GM18499 (cell line): ENCODE measurements at regions not wholly inside any gene's neighbourhood (a gene's known extent, or its start where the extent isn't known, plus 50 kb on each side); places are given as distances from the start of the nearest gene placed in this dataset.

Experiments
- ATAC-seq: cut with Tn5 transposase; IDR thresholded peaks from one replicate; pipeline ENCODE4 v1.9.1; 2021; ENCODE audit warnings: moderate number of reproducible peaks; ENCODE audit not compliant: insufficient read depth, unreplicated experiment

- no peak for ATAC-seq
These were observed 92.2 kb upstream of the ATF7IP start for GRCh38 chr12:14272956-14273912.

DNA sequence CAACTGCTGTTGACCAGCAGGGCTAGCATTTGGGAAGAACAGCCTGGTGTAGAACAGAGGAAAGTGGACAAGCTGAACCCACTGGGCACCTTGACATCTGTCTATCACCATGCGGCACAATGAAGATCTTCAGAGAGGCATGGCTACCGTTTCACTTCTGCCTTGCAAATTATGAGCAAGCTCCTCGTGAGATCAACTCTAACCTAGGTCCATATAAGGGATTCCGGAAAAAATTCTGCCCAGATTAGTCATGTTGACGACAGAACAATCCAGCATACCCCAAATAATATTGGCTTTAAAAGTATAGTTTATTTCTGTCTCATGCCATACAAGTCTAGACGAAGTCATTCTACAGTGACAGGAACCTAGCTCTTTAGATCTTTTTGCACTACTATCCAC is 91.6 kb upstream of the ATF7IP start:
- ATAC-seq = no peak

DNA sequence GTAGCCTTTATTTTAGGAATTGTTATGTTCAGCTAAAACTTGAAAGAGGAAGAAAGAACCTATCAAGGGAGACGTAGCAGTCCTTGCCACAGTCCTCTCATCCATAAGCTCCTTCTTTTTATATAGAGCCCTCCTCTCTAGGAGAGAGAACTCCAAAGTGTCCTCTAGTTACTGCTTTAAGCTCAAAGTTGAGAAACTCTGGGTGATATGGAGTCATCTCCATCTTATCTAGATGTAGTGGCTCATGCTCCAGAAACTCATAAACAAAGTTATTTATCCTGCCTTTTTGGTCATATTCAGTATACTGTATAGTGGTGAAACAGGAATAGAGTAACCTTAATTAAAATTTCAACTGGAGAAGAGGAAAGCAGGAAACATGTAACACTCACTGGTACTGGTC is 90.4 kb upstream of the ATF7IP start:
- no peak for ATAC-seq

DNA sequence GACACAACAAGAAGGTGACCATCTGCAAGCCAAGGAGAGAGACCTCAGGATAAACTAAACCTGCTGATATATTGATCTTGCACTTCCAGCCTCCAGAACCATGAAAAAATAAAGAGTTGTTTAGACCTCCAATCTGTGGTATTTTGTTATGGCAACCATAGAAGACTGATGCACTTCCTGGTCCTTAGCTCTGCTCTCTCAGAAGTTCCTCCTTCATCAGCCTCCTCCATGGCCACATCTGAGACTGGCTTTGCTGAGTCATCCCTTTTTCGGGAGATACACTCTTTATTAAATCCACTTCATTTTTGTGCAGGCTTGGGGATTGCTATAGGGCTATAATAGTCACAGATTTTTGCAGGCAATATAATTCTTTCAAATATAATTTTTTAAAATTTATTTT is 89.6 kb upstream of the ATF7IP start:
- ATAC-seq = no peak

- no peak for ATAC-seq
These were observed 87.1 kb upstream of the ATF7IP start for GRCh38 chr12:14278294-14278953.

GRCh38 chr12:14279845-14280244 is 85.6 kb upstream of the ATF7IP start:
- no peak for ATAC-seq

GRCh38 chr12:14280921-14281320 is 84.6 kb upstream of the ATF7IP start:
- no peak for ATAC-seq

DNA sequence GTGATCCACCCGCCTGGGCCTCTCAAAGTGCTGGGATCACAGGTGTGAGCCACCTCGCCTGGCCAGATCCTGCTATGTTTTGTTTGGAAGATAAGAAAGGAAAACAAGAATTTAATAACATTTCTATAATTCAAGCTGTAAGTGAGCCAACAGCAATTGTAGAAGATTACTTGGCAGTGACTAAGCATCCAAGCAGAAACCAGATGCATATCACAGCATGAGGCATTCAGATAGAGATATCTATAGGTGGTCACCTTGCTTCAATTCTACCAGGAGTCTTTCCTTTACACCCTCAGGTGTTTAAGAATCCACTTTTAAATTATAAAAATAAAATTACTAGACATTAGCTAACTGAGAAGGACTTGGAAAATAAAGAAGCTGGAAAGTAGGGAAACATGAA is 83.9 kb upstream of the ATF7IP start:
- no peak for ATAC-seq

GRCh38 chr12:14283489-14284144 is 81.9 kb upstream of the ATF7IP start:
- no peak for ATAC-seq

DNA sequence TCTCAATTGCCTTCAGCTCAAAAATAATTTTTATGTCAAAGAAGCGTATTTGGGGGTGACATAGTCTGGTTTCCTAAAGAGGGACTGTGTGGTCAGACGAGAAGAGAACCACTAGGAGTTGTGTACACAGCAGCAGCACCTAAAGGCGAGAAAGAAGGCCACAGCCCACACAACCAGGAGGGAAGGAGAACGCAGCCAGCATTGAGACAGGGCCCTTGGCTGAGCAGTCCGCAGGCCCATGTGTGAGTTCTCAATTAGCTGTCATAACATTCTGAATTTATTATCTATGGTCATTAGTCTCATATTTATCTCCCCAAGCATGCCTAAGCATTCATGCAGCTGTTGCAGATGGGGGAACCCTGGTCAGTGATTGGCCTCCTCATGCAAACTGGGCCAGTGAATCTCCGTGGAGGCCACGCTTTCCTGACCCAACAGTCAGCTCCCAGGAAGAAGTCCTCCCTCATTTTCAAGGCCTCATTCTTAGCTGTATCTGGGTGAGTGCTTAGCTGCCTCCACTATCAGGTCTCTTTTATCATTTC is 81.2 kb upstream of the ATF7IP start:
- no peak for ATAC-seq

GRCh38 chr12:14289601-14290000 is 75.9 kb upstream of the ATF7IP start:
- ATAC-seq = no peak

DNA sequence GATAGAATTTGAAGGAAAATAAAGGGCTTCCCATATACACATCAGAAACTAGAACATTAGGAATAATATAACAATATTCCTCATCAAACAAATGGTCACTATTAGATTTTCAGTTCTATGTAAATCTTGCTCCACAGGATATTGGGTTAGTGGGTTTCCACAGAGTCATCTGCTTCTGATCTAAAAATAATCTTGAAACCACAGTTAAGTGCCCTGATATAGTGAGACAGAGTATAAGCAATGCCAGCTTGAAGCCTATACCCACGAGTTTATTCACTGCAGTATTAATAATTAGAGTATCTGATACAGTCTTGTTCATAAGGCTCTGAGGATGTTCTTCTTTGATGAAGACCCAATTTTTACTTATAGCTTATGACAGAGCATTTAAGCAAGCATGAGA is 74.5 kb upstream of the ATF7IP start:
- ATAC-seq = no peak

DNA sequence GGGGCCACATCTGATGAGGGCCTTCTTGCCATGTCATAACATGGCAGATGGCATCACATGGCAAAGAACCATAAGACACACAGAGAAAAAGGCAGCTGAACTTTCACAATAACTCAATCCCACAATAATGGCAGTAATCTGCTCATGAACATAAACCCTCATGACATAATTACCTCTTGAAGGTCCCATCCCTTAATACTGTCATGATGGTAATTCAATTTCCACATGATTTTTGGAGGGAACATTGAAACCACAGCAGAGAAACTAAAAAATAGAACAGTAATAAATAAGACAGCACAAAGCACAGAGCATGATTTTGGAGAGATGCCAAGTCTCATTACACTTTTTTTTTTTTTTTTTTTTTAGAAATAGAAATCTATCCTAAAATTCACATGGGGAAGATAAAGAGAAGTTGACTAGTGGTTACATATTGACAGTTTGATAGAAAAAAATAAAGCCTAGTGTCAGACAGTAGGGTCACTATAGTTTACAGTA is 61.8 kb upstream of the ATF7IP start:
- ATAC-seq = no peak

DNA sequence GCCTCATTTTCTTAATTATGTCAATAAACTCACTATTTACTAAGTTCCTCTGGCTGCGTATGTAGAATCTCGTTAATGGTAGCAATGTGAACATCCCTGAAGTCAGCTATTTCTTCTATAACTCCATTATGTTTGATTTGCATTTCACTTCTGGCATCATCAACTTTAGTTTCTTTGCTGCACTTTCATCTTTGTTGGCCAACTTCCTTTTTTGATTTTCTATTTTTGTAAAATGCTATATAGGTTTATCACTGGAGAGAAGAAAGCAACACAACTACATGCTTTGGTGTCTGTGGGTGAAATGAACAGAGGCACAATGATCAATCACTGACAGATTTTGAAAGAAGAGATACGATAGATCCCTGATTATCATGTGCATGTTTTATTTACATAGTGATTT is 58.5 kb upstream of the ATF7IP start:
- no peak for ATAC-seq

DNA sequence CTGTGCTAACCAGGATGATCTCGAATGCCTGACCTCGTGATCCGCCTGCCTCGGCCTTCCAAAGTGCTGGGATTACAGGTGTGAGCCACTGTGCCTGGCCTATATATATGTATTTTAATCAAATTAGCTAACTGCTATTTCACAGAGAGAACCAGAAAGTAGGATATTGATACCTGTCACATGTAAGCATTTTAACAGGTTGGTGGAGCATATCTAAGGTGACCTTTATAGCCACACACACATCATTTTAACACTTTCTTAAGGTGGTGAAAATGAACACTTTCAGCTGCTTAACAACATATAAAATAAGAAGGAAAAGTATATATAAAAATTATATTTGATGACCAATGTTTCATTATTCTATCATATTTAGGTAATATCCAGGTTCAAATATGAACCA is 57.0 kb upstream of the ATF7IP start:
- no peak for ATAC-seq

DNA sequence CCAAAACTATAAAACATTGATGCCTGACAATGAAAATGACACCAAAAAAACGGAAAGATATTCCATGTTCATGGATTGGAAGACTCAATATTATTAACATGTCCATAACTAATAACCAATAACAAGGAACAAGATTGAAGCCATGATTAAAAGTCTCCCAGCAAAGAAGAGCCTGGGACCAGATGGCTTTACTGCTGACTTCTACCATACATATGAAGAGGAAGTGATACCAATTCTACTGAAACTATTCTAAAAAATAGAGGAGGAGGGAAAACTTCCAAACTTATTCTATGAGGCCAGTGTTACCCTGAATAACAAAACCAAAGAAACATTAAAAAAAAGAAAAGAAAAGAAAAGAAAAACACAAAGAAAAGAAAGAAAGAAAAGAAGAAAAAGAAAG is 54.6 kb upstream of the ATF7IP start:
- ATAC-seq = no peak

DNA sequence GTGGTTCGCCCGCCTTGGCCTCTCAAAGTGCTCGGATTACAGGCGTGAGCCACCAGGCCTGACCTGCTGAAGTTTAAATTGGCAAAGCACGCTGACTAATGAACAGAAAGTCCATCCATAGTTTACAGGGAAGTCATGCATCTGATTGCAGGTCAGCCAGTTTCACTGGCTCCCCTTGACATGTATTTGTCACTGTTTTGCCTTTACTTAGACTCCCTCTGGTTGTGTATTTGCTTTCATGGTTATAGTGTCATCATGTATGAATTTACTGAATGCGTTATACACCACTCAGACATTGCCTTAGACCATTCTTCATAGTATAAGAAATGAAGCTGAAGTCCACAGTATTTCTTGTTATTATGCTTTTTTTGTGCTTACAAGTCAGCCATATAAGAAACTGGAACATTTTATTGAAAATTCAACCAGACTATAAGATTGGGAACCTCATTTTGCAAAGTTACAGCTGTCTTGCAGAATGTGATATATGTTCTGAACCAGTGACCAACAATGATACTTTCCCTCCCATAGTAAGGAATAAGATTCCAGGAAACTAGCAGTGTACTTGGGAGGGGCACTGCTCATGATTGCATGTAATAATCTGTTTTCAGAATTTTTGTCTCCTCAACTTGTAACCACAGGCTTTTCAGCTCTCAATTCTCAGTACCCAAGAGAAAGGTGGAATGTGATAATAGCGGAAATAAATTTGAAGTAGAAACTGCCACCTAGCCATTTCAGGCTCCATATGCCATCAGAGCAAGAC is 51.9 kb upstream of the ATF7IP start:
- ATAC-seq = no peak

DNA sequence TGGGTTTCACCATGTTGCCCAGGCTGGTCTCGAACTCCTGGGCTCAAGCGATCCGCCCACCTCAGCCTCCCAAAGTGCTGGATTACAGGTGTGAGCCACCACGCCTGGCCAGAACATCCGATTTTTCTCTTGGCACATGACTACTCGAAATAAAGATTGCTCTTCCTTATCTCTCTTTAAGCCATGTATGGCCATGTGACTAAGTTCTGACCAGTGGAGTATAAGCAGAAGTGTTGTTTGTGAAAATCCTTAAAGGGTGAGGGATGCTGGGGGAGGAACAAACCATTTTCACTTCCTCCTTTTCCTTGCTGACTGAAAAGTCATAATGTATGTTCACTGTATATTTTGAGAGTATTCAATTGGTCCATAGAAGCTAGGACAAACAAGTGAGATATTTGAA is 50.7 kb upstream of the ATF7IP start:
- no peak for ATAC-seq

GRCh38 chr12:14315501-14315900 is 50.0 kb upstream of the ATF7IP start:
- no peak for ATAC-seq
